Neuronal stem cell (in vitro differentiated cells): ENCODE measurements at regions not wholly inside any gene's neighbourhood (a gene's known extent, or its start where the extent isn't known, plus 50 kb on each side); places are given as distances from the start of the nearest gene placed in this dataset.

Experiments
- DNase-seq: peaks from one replicate; pipeline ENCODE4 v3.0.0-alpha.2; 2013; ENCODE audit warnings: low spot score
- H2AFZ ChIP-seq: one replicate; pipeline ENCODE4 v1.6.1; 2013; ENCODE audit warnings: mild to moderate bottlenecking, low read length, inconsistent platforms
- H2AK5ac ChIP-seq: 2 replicates; pipeline ENCODE4 v1.6.1; 2013; ENCODE audit warnings: low read depth, mild to moderate bottlenecking, inconsistent platforms, low read length, moderate library complexity, mixed read lengths
- H2BK120ac ChIP-seq: 2 replicates; pipeline ENCODE4 v1.6.1; 2013; ENCODE audit warnings: low read depth, mild to moderate bottlenecking, inconsistent platforms, low read length, moderate library complexity, mixed read lengths
- H2BK12ac ChIP-seq: one replicate; pipeline ENCODE4 v1.6.1; 2013; ENCODE audit warnings: low read length, inconsistent platforms
- H2BK15ac ChIP-seq: 2 replicates; pipeline ENCODE4 v1.6.1; 2013; ENCODE audit warnings: mild to moderate bottlenecking, low read length, inconsistent platforms, mixed read lengths
- H2BK5ac ChIP-seq: one replicate; pipeline ENCODE4 v1.6.1; 2013; ENCODE audit warnings: inconsistent platforms, mild to moderate bottlenecking, low read length, moderate library complexity
- H3K14ac ChIP-seq: one replicate; pipeline ENCODE4 v1.6.1; 2013; ENCODE audit warnings: low read length, inconsistent platforms
- H3K18ac ChIP-seq: 2 replicates; pipeline ENCODE4 v1.6.1; 2013; ENCODE audit warnings: low read length, inconsistent platforms
- H3K23ac ChIP-seq: 2 replicates; pipeline ENCODE4 v1.6.1; 2013; ENCODE audit warnings: low read depth, mild to moderate bottlenecking, mixed read lengths, low read length, inconsistent platforms; ENCODE audit not compliant: poor library complexity
- H3K27ac ChIP-seq: replicated peaks from 3 replicates; pipeline ENCODE4 v1.5.1; 2013; ENCODE audit warnings: low read length, inconsistent platforms
- H3K27me3 ChIP-seq, 3 experiments: 2 replicates each; pipeline ENCODE4 v1.6.1; 2013; ENCODE audit warnings: low read length in 3 of 3, mild to moderate bottlenecking in 2 of 3, inconsistent platforms in 1 of 3, low read depth in 1 of 3, mixed read lengths in 1 of 3, moderate library complexity in 1 of 3; ENCODE audit not compliant: control insufficient read depth in 3 of 3, insufficient read depth in 3 of 3
- H3K36me3 ChIP-seq, 2 donors: replicated peaks in 1 of 2; 2 replicates each; pipeline ENCODE4 v1.6.1; 2013; ENCODE audit warnings: low read length in 2 of 2; ENCODE audit not compliant: control insufficient read depth in 2 of 2, insufficient read depth in 2 of 2
- H3K4ac ChIP-seq: 2 replicates; pipeline ENCODE4 v1.6.1; 2013; ENCODE audit warnings: inconsistent platforms, mild to moderate bottlenecking, low read length, moderate library complexity
- H3K4me1 ChIP-seq, 2 donors: 1 replicate in 1 of 2; 2 replicates in 1 of 2; pipeline ENCODE4 v1.6.1; 2013; ENCODE audit warnings: low read length in 2 of 2, low read depth in 1 of 2; ENCODE audit not compliant: control insufficient read depth in 2 of 2, insufficient read depth in 1 of 2
- H3K4me2 ChIP-seq: one replicate; pipeline ENCODE4 v1.6.1; 2013; ENCODE audit warnings: mild to moderate bottlenecking, low read length, inconsistent platforms; ENCODE audit not compliant: insufficient read depth, poor library complexity, severe bottlenecking
- H3K4me3 ChIP-seq, 2 donors: 2 replicates each; pipeline ENCODE4 v1.5.1; 2013; ENCODE audit warnings: low read length in 2 of 2, mild to moderate bottlenecking in 2 of 2, inconsistent platforms in 1 of 2, moderate library complexity in 1 of 2
- H3K79me1 ChIP-seq: one replicate; pipeline ENCODE4 v1.6.1; 2013; ENCODE audit warnings: low read depth, mild to moderate bottlenecking, inconsistent platforms, low read length, moderate library complexity
- H3K9ac ChIP-seq: one replicate; pipeline ENCODE4 v1.6.1; 2013; ENCODE audit warnings: mild to moderate bottlenecking, low read depth, low read length, inconsistent platforms; ENCODE audit not compliant: poor library complexity
- H3K9me3 ChIP-seq, 2 donors: replicated peaks in 1 of 2; 2 replicates each; pipeline versions ENCODE3 to v1.6.1; 2013; ENCODE audit warnings: low read length in 2 of 2, mild to moderate bottlenecking in 2 of 2, inconsistent platforms in 1 of 2, low read depth in 1 of 2, mixed read lengths in 1 of 2, moderate library complexity in 1 of 2; ENCODE audit not compliant: control insufficient read depth in 2 of 2, insufficient read depth in 1 of 2
- H4K8ac ChIP-seq: one replicate; pipeline ENCODE4 v1.6.1; 2013; ENCODE audit warnings: low read depth, mild to moderate bottlenecking, inconsistent platforms, low read length, moderate library complexity
- H4K91ac ChIP-seq: one replicate; pipeline ENCODE4 v1.6.1; 2013; ENCODE audit warnings: low read length, low read depth, mild to moderate bottlenecking, inconsistent platforms; ENCODE audit not compliant: poor library complexity
- WGBS, 2 donors: extraction: QIAGEN DNeasy Blood & Tissue Kit; methylation state at CpG; one replicate each; pipeline ENCODE4 v1.1.7; 2013; ENCODE audit warnings: missing lambda C conversion rate in 2 of 2, mixed read lengths in 1 of 2; ENCODE audit not compliant: insufficient read length in 2 of 2, insufficient replicate concordance in 1 of 2; ENCODE audit errors: extremely low coverage in 2 of 2; 5-methylcytosine and 5-hydroxymethylcytosine counted together

GRCh38 chr2:226669905-226670304, 129.7 kb downstream of the IRS1 start:
- no peaks in the 10 kb centered on the region for H3K36me3 ChIP-seq
- H3K79me1 ChIP-seq, result no peaks in the 10 kb centered on the region
- H4K8ac ChIP-seq, result no peak overlapping the region
- no peak overlapping the region for H2BK15ac ChIP-seq
- H3K4me2 ChIP-seq, result no peak overlapping the region
- no peak for DNase-seq
- peak overlapping the region; percentile 10 for H2AFZ ChIP-seq
- H2AK5ac ChIP-seq, result no peak overlapping the region
- no peak overlapping the region for H3K9ac ChIP-seq
- H3K4me1 ChIP-seq, result peaks cover 6% of the 10 kb centered on the region in 2 donors
- no peak overlapping the region for H3K4ac ChIP-seq
- H2BK5ac ChIP-seq, result no peak overlapping the region
- no peak overlapping the region for H2BK120ac ChIP-seq
- H3K9me3 ChIP-seq, result no peaks in the 10 kb centered on the region
- H3K14ac ChIP-seq, result no peak overlapping the region
- H2BK12ac ChIP-seq, result no peak overlapping the region
- no peak overlapping the region for H3K23ac ChIP-seq
- no peaks in the 10 kb centered on the region for H3K27me3 ChIP-seq
- no peak overlapping the region for H4K91ac ChIP-seq
- H3K27ac ChIP-seq, result no peak overlapping the region
- H3K4me3 ChIP-seq, result no peak overlapping the region
- no CpG with 5 or more reads among the region's 3 CpGs for WGBS, 2 donors
- no peak overlapping the region for H3K18ac ChIP-seq

GRCh38 chr2:226669249-226669648, 130.4 kb downstream of the IRS1 start:
- no peak overlapping the region for H3K9ac ChIP-seq
- no peak overlapping the region for H3K4ac ChIP-seq
- no peak overlapping the region for H2BK12ac ChIP-seq
- H2AFZ ChIP-seq, result no peak overlapping the region
- H3K79me1 ChIP-seq, result no peaks in the 10 kb centered on the region
- DNase-seq, result no peak
- no CpG with 5 or more reads among the region's 4 CpGs for WGBS, 2 donors
- H4K8ac ChIP-seq, result no peak overlapping the region
- peaks cover 6% of the 10 kb centered on the region in 2 donors for H3K4me1 ChIP-seq
- H3K18ac ChIP-seq, result no peak overlapping the region
- H3K27ac ChIP-seq, result no peak overlapping the region
- no peaks in the 10 kb centered on the region for H3K27me3 ChIP-seq
- no peak overlapping the region for H2BK120ac ChIP-seq
- H4K91ac ChIP-seq, result no peak overlapping the region
- H2AK5ac ChIP-seq, result no peak overlapping the region
- H3K36me3 ChIP-seq, result no peaks in the 10 kb centered on the region
- no peak overlapping the region for H3K14ac ChIP-seq
- no peak overlapping the region for H3K4me2 ChIP-seq
- no peak overlapping the region for H2BK15ac ChIP-seq
- no peak overlapping the region for H3K4me3 ChIP-seq
- H3K9me3 ChIP-seq, result no peaks in the 10 kb centered on the region
- no peak overlapping the region for H3K23ac ChIP-seq
- H2BK5ac ChIP-seq, result no peak overlapping the region

GRCh38 chr2:226667736-226668135, 131.9 kb downstream of the IRS1 start:
- H2BK12ac ChIP-seq, result no peak overlapping the region
- no peak overlapping the region for H4K8ac ChIP-seq
- H3K4me2 ChIP-seq, result no peak overlapping the region
- DNase-seq, result no peak
- no peak overlapping the region for H3K27ac ChIP-seq
- no peak overlapping the region for H3K4me3 ChIP-seq
- no peak overlapping the region for H3K18ac ChIP-seq
- H3K79me1 ChIP-seq, result no peaks in the 10 kb centered on the region
- peaks cover 6% of the 10 kb centered on the region in 2 donors for H3K4me1 ChIP-seq
- H2BK5ac ChIP-seq, result no peak overlapping the region
- WGBS, 2 donors, result no CpG with 5 or more reads among the region's 5 CpGs
- no peak overlapping the region for H2AK5ac ChIP-seq
- H3K23ac ChIP-seq, result no peak overlapping the region
- no peak overlapping the region for H2BK15ac ChIP-seq
- no peaks in the 10 kb centered on the region for H3K9me3 ChIP-seq
- no peak overlapping the region for H3K14ac ChIP-seq
- H3K9ac ChIP-seq, result no peak overlapping the region
- H3K36me3 ChIP-seq, result no peaks in the 10 kb centered on the region
- no peak overlapping the region for H3K4ac ChIP-seq
- H2AFZ ChIP-seq, result no peak overlapping the region
- no peaks in the 10 kb centered on the region for H3K27me3 ChIP-seq
- H2BK120ac ChIP-seq, result no peak overlapping the region
- no peak overlapping the region for H4K91ac ChIP-seq

GRCh38 chr2:226665306-226665831, 134.3 kb downstream of the IRS1 start:
- H3K79me1 ChIP-seq, result no peaks in the 10 kb centered on the region
- no peak overlapping the region for H4K91ac ChIP-seq
- no peak overlapping the region for H3K18ac ChIP-seq
- H3K27ac ChIP-seq, result no peak overlapping the region
- no peak overlapping the region for H2BK5ac ChIP-seq
- no peaks in the 10 kb centered on the region for H3K27me3 ChIP-seq
- H2BK15ac ChIP-seq, result no peak overlapping the region
- no peaks in the 10 kb centered on the region for H3K9me3 ChIP-seq
- H3K4ac ChIP-seq, result no peak overlapping the region
- H3K23ac ChIP-seq, result no peak overlapping the region
- no peak overlapping the region for H2AFZ ChIP-seq
- H2AK5ac ChIP-seq, result no peak overlapping the region
- no peak overlapping the region for H4K8ac ChIP-seq
- H3K36me3 ChIP-seq, result no peaks in the 10 kb centered on the region
- no peak for DNase-seq
- no peak overlapping the region for H3K4me2 ChIP-seq
- H2BK12ac ChIP-seq, result no peak overlapping the region
- no peak overlapping the region for H3K4me3 ChIP-seq
- no peak overlapping the region for H2BK120ac ChIP-seq
- H3K9ac ChIP-seq, result no peak overlapping the region
- WGBS, 2 donors, result no CpG with 5 or more reads among the region's 3 CpGs
- peaks cover 0 to 4% of the 10 kb centered on the region in 2 donors for H3K4me1 ChIP-seq
- no peak overlapping the region for H3K14ac ChIP-seq
